ENCODE measurements at regions not wholly inside any gene's neighbourhood (a gene's known extent, or its start where the extent isn't known, plus 50 kb on each side); places are given as distances from the start of the nearest gene placed in this dataset.

DNA sequence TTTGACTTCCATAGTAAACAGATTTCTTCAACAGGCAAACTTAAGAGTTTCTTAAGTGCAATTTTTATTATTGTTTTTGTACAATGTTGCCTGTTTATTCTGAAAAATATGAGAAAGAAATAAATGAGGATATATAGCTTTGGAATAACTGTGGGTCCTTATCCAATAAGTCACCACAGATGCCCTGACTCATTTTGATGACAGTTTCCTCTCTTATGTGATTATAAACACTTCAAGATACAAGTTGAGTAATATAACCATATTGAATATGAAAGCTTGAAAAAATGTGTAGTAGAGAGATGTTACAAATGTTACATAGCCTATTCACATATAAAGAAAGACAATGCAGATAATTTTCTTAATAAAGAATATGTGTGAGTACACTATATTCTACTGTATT, 931.6 kb downstream of the RAPGEF2 start:
- TF ChIP-seq, protein P1, sequence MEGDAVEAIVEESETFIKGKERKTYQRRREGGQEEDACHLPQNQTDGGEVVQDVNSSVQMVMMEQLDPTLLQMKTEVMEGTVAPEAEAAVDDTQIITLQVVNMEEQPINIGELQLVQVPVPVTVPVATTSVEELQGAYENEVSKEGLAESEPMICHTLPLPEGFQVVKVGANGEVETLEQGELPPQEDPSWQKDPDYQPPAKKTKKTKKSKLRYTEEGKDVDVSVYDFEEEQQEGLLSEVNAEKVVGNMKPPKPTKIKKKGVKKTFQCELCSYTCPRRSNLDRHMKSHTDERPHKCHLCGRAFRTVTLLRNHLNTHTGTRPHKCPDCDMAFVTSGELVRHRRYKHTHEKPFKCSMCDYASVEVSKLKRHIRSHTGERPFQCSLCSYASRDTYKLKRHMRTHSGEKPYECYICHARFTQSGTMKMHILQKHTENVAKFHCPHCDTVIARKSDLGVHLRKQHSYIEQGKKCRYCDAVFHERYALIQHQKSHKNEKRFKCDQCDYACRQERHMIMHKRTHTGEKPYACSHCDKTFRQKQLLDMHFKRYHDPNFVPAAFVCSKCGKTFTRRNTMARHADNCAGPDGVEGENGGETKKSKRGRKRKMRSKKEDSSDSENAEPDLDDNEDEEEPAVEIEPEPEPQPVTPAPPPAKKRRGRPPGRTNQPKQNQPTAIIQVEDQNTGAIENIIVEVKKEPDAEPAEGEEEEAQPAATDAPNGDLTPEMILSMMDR (IDR thresholded peaks at IDR 0.05), result no peak
- TF ChIP-seq ZFX (IDR thresholded peaks at IDR 0.05; ENCODE audit: borderline replicate concordance), result no peak

Measured in 22Rv1 (cell line).